Spleen (tissue), 7 donors: ENCODE measurements at regions not wholly inside any gene's neighbourhood (a gene's known extent, or its start where the extent isn't known, plus 50 kb on each side); places are given as distances from the start of the nearest gene placed in this dataset.

ENCODE experiments used
- CTCF ChIP-seq, 11 experiments: fragments of 200-600 bp in 7 of 11; fragments of 450-650 bp in 4 of 11; sonication (generic) in 4 of 11; IDR thresholded peaks in 8 of 11; conservative IDR thresholded peaks in 3 of 11; 1 replicate in 7 of 11; 2 replicates in 4 of 11; pipeline versions ENCODE4 v1.4.0 to v1.8.0; 2016 to 2021; ENCODE audit warnings: antibody characterized with exemption in 11 of 11, inconsistent platforms in 4 of 11, mild to moderate bottlenecking in 1 of 11
- POLR2AphosphoS5 ChIP-seq, 3 donors: sonication (generic); formaldehyde crosslinking; IDR thresholded peaks; one replicate each; pipeline ENCODE4 v1.5.1; 2017; ENCODE audit warnings: antibody characterized with exemption in 3 of 3
- donor health status: DM: no; HTN: no; CAD: no; lungs with moderate emphysema.
- donor health status: DM: no; HTN: no; CAD: no.
- donor health status: DM: no; HTN: no; CAD: no.

DNA sequence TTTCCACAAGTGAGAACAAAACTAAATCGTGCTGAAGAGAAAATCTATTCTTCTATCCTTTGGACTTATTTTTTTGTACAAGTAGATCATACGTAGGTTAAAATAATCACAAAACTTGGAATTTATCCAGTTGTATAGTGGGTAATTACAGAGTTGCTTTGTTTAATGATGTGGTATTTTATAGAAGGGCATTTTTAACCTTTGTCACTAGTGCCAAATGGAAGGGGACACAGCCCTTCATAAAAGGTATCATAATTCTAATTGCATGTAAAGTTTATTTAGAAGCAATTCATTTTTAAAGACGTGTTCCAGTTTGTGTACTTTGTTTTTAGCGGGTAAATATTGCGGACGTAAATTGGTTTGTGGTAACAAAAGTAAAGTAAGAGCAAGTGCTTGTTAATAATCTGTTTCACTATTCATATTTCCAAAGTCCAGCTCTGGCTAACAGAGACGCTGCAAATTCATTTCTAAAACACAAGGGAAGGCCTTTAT, 99.5 kb downstream of the ERCC5 start:
- TF ChIP-seq CTCF (IDR thresholded peaks at IDR 0.05 in 8 of 11, conservative IDR thresholded peaks at IDR 0.05 in 3 of 11) (no peak), POLR2AphosphoS5 (IDR thresholded peaks at IDR 0.05) (no peak)
